ENCODE measurements at regions not wholly inside any gene's neighbourhood (a gene's known extent, or its start where the extent isn't known, plus 50 kb on each side); places are given as distances from the start of the nearest gene placed in this dataset.

DNA sequence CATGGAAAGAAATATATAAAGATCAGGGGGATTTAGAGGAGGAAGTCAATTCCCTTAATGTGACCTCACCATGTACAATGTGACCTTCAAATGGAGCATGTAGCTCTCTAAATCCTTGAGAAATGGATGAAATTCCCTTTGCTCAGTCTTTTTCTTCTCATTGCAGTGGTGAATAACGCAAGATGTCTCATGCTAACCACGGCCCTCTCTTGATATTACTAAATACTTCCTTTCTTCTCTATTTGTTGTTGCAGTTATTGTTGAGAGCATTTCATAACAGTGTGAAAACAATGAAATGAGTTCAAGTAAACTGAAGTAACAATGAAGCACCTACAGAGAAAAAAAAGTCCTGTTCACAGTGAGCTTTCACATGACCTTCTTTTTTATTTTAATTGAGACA is 55.6 kb downstream of the ZNF281 start:
- no peak for DNase-seq

GRCh38 chr1:200353232-200353631 is 56.6 kb downstream of the ZNF281 start:
- no peak for DNase-seq

DNA sequence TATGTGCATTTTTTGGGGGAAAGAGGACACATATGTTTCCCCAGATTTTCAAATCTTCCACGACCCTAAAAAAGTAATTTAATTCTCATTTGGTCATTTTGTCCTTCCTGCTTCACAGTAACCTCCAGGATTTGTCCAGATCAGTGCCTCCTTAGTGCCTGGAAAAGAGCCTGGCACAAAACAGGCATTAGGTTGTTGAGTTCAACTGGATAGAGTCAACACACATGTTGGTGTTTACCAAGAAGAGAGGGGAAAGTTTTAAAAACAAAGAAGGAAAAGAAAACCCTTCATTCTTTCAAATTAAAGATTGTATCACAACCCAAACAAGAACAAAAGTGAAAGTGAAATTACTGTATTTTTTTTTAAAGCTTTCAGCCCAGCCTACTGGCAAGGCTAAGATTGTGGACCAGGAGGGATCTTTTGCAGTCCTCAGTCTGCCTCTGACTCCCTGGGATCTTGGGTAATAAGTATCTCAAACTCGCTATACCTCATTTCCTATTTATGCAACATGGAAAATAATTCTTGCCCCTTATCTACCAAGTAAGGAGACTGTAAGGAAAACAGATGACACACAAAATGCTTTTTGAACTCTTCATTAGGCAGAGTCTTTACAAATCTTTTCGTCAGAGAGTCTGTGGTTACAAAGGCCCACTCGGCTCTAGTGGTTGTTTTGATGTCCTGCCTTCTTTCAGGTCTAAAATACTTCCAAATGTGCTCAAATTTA is 57.8 kb downstream of the ZNF281 start:
- no peak for DNase-seq

GRCh38 chr1:200351425-200351824 is 58.4 kb downstream of the ZNF281 start:
- no peak for DNase-seq

DNA sequence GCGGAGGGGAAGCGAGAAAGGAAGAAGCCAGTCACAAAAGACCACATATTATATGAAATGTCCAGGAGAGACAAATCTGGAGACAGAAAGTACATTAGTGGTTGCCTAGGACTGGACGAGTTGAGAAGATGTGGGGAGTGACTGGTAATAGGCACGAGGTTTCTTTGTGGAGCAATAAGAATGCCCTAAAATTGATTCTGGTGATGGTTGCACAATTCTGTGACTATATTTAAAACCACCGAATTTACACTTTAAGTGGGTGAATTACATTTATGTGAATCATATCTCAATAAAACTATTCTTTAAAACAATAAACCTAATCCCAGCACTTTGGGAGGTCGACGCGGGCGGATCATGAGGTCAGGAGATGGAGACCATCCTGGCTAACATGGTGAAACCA is 63.1 kb downstream of the ZNF281 start:
- DNase-seq: no peak

- DNase-seq: no peak
These were observed 64.3 kb downstream of the ZNF281 start for GRCh38 chr1:200345520-200345919.

DNA sequence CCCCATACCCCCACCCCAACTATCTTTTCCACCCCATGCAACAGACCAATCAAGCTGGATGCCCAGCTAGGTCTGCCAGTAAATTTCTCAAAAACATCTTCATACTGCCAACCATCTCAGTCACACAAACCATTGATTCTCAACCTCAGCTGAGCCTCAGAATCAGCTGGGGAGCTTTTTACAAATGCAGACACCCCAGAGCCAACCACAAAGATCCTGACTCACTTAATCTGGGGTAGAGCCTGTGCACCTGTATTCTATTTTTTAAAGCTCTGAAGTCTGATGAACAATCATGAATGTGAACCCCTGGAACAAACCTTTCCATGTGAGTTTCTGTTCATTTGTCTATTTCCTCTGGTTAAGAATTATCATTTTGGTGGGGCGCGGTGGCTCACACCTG is 66.0 kb downstream of the ZNF281 start:
- DNase-seq: no peak

DNA sequence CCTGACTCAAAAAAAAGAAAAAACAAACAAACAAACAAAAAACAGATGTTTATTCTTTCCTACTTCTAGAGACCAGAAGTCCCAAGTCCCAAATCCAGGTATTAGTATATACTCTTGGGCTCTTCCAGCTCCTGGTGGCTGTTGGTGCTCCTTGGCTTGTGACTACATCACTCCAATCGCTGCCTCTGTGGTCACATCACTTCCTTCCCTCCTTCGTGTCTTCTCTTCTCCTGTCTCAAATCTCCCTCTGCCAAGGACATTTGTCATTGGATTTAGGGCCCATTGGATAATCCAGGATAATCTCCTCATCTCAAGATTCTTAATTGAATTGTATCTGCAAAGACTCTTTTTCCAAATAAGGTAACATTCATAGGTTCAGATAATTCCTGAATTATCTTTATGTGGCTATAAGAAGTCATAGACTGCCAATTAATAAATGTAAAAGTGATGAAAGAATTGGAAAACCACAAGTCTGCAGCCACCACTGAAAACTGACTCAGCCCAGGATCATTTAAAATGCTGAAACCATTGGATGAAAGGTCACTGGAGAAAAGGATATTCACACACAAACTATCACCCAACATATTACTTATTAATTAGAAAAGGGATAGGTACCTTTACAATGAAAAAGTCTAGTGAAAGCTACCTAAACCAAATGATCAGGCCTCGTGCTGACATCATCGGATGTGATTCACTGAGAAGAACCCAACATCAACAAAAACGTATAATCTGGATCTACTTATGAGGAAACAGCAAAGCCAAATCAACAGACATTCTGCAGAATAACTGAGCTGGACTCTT is 67.1 kb downstream of the ZNF281 start:
- DNase-seq: no peak

DNA sequence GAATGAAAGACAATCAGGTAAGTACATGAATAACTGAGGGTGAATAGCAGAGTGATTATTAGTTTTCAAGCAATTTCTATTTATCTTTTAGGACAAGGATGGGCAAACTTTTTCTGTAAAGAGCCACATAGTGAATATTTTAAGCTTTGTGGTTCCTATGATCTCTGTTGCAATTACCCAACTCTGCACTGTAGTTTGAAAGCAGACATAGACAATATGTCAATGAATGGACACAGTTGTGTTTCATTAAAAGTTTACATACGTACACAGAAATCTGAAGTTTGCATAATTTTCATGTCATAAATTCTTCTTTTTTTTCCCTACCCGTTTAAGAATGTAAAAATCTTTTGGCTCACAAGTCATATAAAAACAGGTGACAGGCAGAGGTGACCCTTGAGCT is 71.4 kb downstream of the ZNF281 start:
- no peak for DNase-seq

DNA sequence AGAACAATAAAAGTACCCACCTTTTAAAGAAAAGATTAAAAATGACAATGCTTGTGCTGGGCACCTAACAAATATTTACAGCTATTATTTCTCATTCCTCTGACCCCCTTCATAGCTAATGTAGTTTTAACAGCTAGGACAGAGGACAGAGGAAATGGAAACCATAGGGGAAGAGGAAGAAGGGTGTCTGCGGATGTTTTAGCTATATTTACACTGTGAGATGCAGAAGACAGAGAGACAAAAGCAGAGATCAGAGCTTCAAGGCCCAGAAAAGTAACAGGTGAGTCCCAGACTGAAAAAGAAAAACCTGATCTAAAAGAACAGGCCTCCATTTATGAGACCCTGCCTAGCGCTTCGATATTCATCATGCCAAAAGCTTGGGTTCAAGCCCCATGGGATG is 72.0 kb downstream of the ZNF281 start:
- DNase-seq: no peak

- no peak for DNase-seq
These were observed 72.4 kb downstream of the ZNF281 start for GRCh38 chr1:200337410-200337809.

- DNase-seq: no peak
These were observed 72.9 kb downstream of the ZNF281 start for GRCh38 chr1:200336901-200337391.

- no peak for DNase-seq
These were observed 73.6 kb downstream of the ZNF281 start for GRCh38 chr1:200336101-200336845.

- DNase-seq: no peak
These were observed 75.1 kb downstream of the ZNF281 start for GRCh38 chr1:200334661-200335256.

DNA sequence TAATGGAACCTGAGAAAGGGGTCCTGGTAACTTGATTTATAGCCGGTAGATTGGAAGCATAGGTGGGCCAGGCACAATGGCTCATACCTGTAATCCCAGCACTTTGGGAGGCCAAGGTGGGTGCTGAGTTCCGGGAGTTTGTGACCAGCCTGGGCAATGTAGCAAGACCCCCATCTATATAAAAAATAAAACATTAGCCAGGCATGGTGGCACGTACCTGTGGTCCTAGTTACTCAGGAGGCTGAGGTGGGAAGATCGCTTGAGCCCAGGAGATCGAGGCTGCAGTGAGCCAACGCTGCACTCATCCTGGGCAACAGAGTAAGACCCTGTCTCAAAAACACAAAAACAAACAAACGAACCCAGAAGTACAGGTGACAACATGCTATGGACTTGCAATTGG is 76.5 kb downstream of the ZNF281 start:
- no peak for DNase-seq

- DNase-seq: no peak
These were observed 77.1 kb downstream of the ZNF281 start for GRCh38 chr1:200332716-200333115.

DNA sequence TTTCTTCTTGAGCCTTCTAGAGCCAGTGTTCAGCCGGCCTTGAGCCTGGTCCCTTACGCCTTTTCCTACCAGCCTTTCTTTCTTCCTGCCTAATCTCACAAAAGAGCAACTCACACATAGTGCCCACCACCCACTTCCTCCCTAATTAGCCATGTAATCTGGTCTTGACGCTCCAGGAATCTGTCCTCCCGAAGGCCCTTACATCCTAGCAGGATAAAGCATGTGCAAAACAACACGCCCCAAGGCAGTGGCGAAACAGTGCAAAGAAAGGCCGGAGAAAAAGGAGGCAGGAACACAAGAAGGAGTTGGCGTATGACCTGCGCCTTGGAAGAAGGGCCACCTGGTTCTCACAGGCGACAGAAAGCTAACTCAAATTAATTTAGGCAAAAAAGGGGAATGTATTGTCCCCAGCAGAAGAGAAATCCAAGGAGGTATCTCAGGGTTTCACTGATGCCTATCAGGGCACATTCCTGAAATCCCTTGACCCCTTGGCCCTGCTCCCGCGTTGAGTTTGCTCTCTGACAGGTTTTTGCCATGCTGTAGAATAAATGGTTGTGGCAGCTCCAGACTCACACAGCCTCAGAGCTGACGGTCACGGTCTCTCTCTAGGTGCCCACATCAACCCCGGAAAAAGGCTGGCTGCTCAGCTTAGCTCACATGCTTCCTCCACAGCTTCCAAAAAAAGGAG is 79.0 kb downstream of the ZNF281 start:
- DNase-seq: no peak

DNA sequence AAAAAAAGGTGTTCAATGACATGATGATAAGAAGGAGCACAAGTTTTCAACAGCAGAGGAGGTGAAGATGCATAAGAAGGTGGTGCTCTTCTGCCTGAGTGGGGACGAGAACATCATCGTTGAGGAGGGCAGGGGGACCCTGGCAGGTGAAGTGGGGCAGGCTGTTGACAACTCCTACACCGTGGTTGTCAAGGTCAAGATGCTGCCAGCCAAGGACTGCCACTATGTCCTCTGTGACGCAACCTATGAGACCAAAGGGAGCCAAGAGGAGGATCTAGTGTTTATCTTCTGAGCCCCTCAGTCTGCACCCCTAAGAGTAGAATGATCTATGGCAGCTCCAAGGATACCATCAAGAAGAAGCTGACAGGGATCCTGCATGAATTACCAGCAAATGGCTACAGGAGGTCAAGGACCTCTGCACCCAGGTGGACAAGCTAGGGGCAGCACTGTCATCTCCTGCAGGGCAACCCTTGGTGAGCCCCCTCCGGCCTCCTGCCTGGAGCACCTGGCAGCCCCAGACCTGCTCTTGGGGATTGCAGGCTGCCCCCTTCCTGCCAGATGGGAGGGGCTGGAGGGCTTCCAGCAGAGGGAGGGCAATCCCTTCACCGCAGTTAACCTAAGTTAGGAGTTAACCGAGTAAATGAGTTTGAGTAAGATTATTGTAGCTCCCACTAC is 80.5 kb downstream of the ZNF281 start:
- DNase-seq: no peak

GRCh38 chr1:200328379-200328778 is 81.5 kb downstream of the ZNF281 start:
- no peak for DNase-seq

DNA sequence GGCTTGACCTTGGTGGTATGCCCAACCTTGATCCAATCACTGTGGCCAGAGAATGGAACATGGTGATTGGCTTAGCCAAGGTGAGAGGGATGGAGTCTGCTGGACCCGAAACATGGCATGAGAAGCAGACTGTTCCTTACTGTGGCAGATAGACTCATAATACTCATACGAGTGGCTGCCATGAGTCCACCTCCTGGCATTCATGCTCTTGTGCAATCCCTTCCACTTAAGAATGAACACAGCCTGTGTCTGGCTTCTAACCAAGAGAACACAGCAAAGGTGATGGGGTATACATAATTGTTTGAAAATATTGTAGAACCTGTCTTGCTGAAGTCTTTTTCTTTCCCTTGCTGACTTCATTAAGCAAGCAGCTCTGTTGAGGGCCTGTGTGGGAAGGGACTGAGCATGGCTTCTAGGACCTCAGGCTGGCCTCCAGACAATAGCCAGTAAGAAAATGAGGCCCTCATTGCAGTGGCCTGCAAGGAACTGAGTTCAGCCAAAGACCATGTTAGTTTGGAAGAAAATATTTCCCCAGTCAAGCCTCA is 85.9 kb downstream of the ZNF281 start:
- DNase-seq: no peak

DNA sequence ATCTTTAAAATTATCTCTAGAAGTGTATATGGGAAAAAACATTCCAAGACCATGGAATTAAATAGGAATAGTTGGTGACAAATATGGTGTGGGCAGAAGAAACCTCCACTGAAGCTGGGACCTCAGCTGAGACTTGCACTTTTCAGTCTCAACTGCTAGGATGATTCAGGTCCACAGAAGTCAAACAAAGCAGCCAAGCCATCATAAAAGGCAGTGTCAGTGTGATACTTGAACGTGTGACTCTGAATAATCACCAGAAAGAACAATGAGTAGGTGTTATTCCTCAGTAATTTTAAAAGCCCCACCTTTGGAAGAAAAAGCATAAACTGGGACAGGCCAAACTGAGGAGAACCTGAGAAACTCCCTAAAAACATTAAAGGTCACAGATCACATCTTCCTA is 90.7 kb downstream of the ZNF281 start:
- no peak for DNase-seq

- no peak for DNase-seq
These were observed 92.6 kb downstream of the ZNF281 start for GRCh38 chr1:200317236-200317635.

Data from COR-L47 (cell line).